GM12878 (cell line): ENCODE measurements at regions not wholly inside any gene's neighbourhood (a gene's known extent, or its start where the extent isn't known, plus 50 kb on each side); places are given as distances from the start of the nearest gene placed in this dataset.

Source experiments
- BACH1 ChIP-seq: fragments of 450-650 bp; IDR thresholded peaks from 2 replicates; pipeline ENCODE4 v1.6.1; 2017; ENCODE audit warnings: mild to moderate bottlenecking, borderline replicate concordance
- CBFB ChIP-seq: IDR thresholded peaks from 2 replicates; pipeline ENCODE4 v1.6.1; 2016; ENCODE audit warnings: antibody characterized with exemption, low read depth
- EZH2 ChIP-seq: IDR thresholded peaks from 2 replicates; pipeline ENCODE4 v1.6.1; 2012; ENCODE audit warnings: low read depth, mild to moderate bottlenecking, control low read depth, inconsistent platforms, low read length, borderline replicate concordance; ENCODE audit not compliant: control insufficient read depth
- MYC ChIP-seq: IDR thresholded peaks from 2 replicates; pipeline ENCODE4 v1.6.1; 2011; ENCODE audit warnings: mild to moderate bottlenecking, low read length, moderate library complexity, inconsistent platforms; ENCODE audit not compliant: insufficient read depth, insufficient replicate concordance, insufficient read length, severe bottlenecking
- POLR2AphosphoS5 ChIP-seq: IDR thresholded peaks from 2 replicates; pipeline ENCODE4 v1.6.1; 2011; ENCODE audit warnings: mild to moderate bottlenecking, low read length, inconsistent platforms
- TF ChIP-seq, protein P1 (sequence below): IDR thresholded peaks from 2 replicates; pipeline ENCODE4 v1.6.1; 2011; ENCODE audit warnings: borderline replicate concordance, low read depth, mild to moderate bottlenecking, moderate library complexity, mixed read lengths, low read length; ENCODE audit not compliant: insufficient read depth; ENCODE audit errors: extremely low read length
- TF ChIP-seq, protein P2 (sequence below), 3 experiments: IDR thresholded peaks in 2 of 3; conservative IDR thresholded peaks in 1 of 3; 2 replicates each; pipeline ENCODE4 v1.5.1; 2011; ENCODE audit warnings: low read depth in 3 of 3, low read length in 3 of 3, mild to moderate bottlenecking in 3 of 3, control low read depth in 2 of 3, moderate library complexity in 2 of 3, inconsistent platforms in 1 of 3, mixed read lengths in 1 of 3; ENCODE audit not compliant: control insufficient read depth in 2 of 3, insufficient read depth in 1 of 3; ENCODE audit errors: extremely low read depth in 1 of 3
- TF ChIP-seq, protein P3 (sequence below): fragments of 450-650 bp; IDR thresholded peaks from 2 replicates; pipeline ENCODE4 v1.6.1; 2017; ENCODE audit warnings: mild to moderate bottlenecking
- TF ChIP-seq, protein P4 (sequence below): fragments of 450-650 bp; IDR thresholded peaks from 2 replicates; pipeline ENCODE4 v1.6.1; 2016; ENCODE audit warnings: mild to moderate bottlenecking

DNA sequence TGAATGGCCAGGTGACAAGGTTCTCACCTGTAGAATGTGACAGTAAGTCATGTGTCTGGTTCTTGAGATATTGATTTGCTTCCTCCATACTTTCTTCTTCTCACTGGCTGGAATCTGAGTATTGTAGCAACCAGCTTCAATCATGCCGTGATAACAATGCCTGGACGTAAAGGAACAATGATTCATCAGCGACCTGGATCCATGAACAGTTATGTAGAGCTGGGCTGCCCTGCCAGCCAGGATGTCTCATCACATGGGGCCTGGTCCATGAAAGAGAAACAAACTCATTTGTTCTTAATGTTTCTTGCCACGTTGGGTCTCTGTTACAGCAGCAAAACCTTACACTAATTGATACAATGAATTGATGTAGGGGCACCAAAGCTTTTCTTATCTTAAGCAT is 627.2 kb downstream of the TOX3 start:
- no peak for TF ChIP-seq POLR2AphosphoS5
- TF ChIP-seq CBFB = no peak
- TF ChIP-seq, protein P1, sequence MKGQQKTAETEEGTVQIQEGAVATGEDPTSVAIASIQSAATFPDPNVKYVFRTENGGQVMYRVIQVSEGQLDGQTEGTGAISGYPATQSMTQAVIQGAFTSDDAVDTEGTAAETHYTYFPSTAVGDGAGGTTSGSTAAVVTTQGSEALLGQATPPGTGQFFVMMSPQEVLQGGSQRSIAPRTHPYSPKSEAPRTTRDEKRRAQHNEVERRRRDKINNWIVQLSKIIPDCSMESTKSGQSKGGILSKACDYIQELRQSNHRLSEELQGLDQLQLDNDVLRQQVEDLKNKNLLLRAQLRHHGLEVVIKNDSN = no peak
- no peak for TF ChIP-seq BACH1
- TF ChIP-seq, protein P2, sequence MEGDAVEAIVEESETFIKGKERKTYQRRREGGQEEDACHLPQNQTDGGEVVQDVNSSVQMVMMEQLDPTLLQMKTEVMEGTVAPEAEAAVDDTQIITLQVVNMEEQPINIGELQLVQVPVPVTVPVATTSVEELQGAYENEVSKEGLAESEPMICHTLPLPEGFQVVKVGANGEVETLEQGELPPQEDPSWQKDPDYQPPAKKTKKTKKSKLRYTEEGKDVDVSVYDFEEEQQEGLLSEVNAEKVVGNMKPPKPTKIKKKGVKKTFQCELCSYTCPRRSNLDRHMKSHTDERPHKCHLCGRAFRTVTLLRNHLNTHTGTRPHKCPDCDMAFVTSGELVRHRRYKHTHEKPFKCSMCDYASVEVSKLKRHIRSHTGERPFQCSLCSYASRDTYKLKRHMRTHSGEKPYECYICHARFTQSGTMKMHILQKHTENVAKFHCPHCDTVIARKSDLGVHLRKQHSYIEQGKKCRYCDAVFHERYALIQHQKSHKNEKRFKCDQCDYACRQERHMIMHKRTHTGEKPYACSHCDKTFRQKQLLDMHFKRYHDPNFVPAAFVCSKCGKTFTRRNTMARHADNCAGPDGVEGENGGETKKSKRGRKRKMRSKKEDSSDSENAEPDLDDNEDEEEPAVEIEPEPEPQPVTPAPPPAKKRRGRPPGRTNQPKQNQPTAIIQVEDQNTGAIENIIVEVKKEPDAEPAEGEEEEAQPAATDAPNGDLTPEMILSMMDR (IDR thresholded peaks at IDR 0.05 in 2 of 3, conservative IDR thresholded peaks at IDR 0.05 in 1 of 3; ENCODE audit: control insufficient read depth in 2 of 3, extremely low read depth in 1 of 3, insufficient read depth in 1 of 3, low read depth in 3 of 3, low read length in 3 of 3) = no peak
- TF ChIP-seq, protein P3, sequence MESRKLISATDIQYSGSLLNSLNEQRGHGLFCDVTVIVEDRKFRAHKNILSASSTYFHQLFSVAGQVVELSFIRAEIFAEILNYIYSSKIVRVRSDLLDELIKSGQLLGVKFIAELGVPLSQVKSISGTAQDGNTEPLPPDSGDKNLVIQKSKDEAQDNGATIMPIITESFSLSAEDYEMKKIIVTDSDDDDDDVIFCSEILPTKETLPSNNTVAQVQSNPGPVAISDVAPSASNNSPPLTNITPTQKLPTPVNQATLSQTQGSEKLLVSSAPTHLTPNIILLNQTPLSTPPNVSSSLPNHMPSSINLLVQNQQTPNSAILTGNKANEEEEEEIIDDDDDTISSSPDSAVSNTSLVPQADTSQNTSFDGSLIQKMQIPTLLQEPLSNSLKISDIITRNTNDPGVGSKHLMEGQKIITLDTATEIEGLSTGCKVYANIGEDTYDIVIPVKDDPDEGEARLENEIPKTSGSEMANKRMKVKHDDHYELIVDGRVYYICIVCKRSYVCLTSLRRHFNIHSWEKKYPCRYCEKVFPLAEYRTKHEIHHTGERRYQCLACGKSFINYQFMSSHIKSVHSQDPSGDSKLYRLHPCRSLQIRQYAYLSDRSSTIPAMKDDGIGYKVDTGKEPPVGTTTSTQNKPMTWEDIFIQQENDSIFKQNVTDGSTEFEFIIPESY = no peak
- TF ChIP-seq EZH2 = no peak
- TF ChIP-seq MYC = no peak
- TF ChIP-seq, protein P4, sequence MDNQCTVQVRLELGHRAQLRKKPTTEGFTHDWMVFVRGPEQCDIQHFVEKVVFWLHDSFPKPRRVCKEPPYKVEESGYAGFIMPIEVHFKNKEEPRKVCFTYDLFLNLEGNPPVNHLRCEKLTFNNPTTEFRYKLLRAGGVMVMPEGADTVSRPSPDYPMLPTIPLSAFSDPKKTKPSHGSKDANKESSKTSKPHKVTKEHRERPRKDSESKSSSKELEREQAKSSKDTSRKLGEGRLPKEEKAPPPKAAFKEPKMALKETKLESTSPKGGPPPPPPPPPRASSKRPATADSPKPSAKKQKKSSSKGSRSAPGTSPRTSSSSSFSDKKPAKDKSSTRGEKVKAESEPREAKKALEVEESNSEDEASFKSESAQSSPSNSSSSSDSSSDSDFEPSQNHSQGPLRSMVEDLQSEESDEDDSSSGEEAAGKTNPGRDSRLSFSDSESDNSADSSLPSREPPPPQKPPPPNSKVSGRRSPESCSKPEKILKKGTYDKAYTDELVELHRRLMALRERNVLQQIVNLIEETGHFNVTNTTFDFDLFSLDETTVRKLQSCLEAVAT = no peak
